Activated naive CD4-positive, alpha-beta T cell treated with anti-CD3 and anti-CD28 coated beads for 36 hours (primary cell): ENCODE measurements at regions not wholly inside any gene's neighbourhood (a gene's known extent, or its start where the extent isn't known, plus 50 kb on each side); places are given as distances from the start of the nearest gene placed in this dataset.

Source experiments
- CTCF ChIA-PET: fragments of 350-600 bp; sonication (Branson Sonifier 250); formaldehyde crosslinking; loops from one replicate; lab custom pipeline; 2021; ENCODE audit warnings: antibody characterized with exemption; lab: Charles Lee
- DNase-seq: peaks from one replicate; pipeline ENCODE4 v3.0.0-alpha.2; 2020
- H3K27ac Mint-ChIP-seq: one replicate; pipeline ENCODE4 v1.8.0; 2021; ENCODE audit warnings: mild to moderate bottlenecking, mixed read lengths
- H3K27me3 Mint-ChIP-seq: one replicate; pipeline ENCODE4 v1.8.0; 2021; ENCODE audit warnings: low read depth, mixed read lengths
- H3K36me3 Mint-ChIP-seq: one replicate; pipeline ENCODE4 v1.8.0; 2021; ENCODE audit warnings: low read depth, mixed read lengths
- H3K4me1 Mint-ChIP-seq: one replicate; pipeline ENCODE4 v1.8.0; 2021; ENCODE audit warnings: low read depth, mixed read lengths
- H3K4me3 Mint-ChIP-seq: one replicate; pipeline ENCODE4 v1.8.0; 2021; ENCODE audit warnings: mild to moderate bottlenecking, moderate library complexity, mixed read lengths
- H3K9me3 Mint-ChIP-seq: one replicate; pipeline ENCODE4 v1.8.0; 2021; ENCODE audit warnings: mixed read lengths
- intact Hi-C: fragments of 100-400 bp; cut with micrococcal nuclease; formaldehyde crosslinking; loops from one replicate; pipeline ENCODE4 v1.15.1; 2023

GRCh38 chr4:63894161-63894560 lies 515.1 kb downstream of the TECRL start:
- DNase-seq, result no peak
- Mint-ChIP-seq H3K4me3 (no peak overlapping the region), H3K9me3 (peaks cover 21% of the 10 kb centered on the region), H3K27me3 (no peaks in the 10 kb centered on the region), H3K36me3 (no peaks in the 10 kb centered on the region), H3K27ac (no peak overlapping the region), H3K4me1 (no peaks in the 10 kb centered on the region)
- intact Hi-C loops, result no loop called here
- CTCF ChIA-PET, result no interaction called here

- Mint-ChIP-seq H3K36me3 (no peaks in the 10 kb centered on the region), H3K9me3 (peaks cover 7% of the 10 kb centered on the region), H3K4me3 (no peak overlapping the region), H3K4me1 (no peaks in the 10 kb centered on the region), H3K27ac (no peak overlapping the region), H3K27me3 (no peaks in the 10 kb centered on the region)
- CTCF ChIA-PET, result no interaction called here
- intact Hi-C loops, result no loop called here
- DNase-seq, result no peak
These were observed 539.9 kb downstream of the TECRL start for GRCh38 chr4:63869370-63869769.

GRCh38 chr4:63851496-63851895 lies 557.8 kb downstream of the TECRL start:
- Mint-ChIP-seq H3K4me1 (no peaks in the 10 kb centered on the region), H3K36me3 (no peaks in the 10 kb centered on the region), H3K27me3 (no peaks in the 10 kb centered on the region), H3K27ac (no peak overlapping the region), H3K4me3 (no peak overlapping the region), H3K9me3 (peaks cover 3% of the 10 kb centered on the region)
- intact Hi-C loops, result loop anchor here (2.0 kb wide), 1 partner anchor 25 kb away; no protein-coding TSS in a partner anchor
- CTCF ChIA-PET, result no interaction called here
- no peak for DNase-seq

DNA sequence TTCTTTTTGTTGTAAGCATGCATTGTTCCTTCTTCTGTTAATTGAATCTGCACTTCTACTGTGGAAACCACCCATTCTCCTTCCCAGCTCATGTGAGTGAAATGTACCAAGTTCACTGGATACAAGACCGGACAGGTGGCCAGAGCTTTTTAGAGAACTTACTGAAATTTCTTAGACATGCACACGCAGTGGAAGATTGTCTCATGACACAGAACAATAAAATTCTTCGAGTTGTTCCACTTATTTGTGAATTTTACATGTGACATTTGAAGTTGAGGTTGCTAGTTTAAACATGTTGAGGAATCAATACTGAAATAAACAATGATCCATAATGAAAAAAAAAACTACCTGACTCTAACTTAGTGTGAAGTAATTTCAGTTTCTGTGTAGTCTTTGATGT lies 568.0 kb downstream of the TECRL start:
- H3K27ac Mint-ChIP-seq, result no peak overlapping the region
- no peaks in the 10 kb centered on the region for H3K27me3 Mint-ChIP-seq

DNA sequence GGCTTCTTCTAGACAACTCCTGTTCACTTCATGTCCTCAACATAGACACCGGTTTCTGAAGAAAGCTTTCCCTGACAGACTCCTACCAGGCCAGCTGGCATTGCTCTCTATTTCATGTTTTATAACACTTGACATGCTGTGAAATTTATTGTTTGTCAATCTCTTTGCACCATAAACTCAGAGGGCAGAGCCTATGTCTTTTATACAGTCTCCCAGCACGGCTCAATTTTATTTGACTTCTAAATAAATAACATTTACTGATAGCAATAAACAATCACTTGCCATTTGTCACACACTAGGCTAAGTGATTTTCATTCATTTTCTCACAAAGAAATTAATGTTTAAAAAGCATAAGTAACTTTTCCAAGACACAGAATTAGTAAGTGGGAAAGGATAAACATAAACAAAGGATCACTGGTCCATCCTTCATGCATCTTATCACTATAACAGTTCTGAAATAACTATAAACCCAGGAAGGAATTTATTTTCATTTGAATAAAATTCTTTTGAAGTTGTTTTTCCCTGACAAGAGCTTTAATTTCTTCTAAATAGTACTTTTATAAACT lies 577.6 kb downstream of the TECRL start:
- Mint-ChIP-seq H3K27me3 (no peaks in the 10 kb centered on the region), H3K36me3 (no peaks in the 10 kb centered on the region), H3K27ac (no peak overlapping the region), H3K9me3 (peaks cover 2% of the 10 kb centered on the region), H3K4me3 (no peak overlapping the region), H3K4me1 (no peaks in the 10 kb centered on the region)
- CTCF ChIA-PET, result interaction anchor here (0.7 kb wide), 1 partner anchor 895 kb away, joined by 5 read pairs; no protein-coding TSS in a partner anchor
- intact Hi-C loops, result no loop called here
- no peak for DNase-seq

More for the DNA sequence above, 568.0 kb downstream of the TECRL start:
- DNase-seq, result no peak
- Mint-ChIP-seq H3K9me3 (no peaks in the 10 kb centered on the region), H3K4me1 (no peaks in the 10 kb centered on the region), H3K36me3 (no peaks in the 10 kb centered on the region), H3K4me3 (no peak overlapping the region)
- intact Hi-C loops, result no loop called here
- CTCF ChIA-PET, result no interaction called here

GRCh38 chr4:63817196-63817865 lies 591.9 kb downstream of the TECRL start:
- intact Hi-C loops, result no loop called here
- H3K36me3 Mint-ChIP-seq, result no peaks in the 10 kb centered on the region
- no peak overlapping the region for H3K27ac Mint-ChIP-seq
- H3K4me1 Mint-ChIP-seq, result no peaks in the 10 kb centered on the region
- H3K9me3 Mint-ChIP-seq, result peaks cover 3% of the 10 kb centered on the region
- H3K4me3 Mint-ChIP-seq, result no peak overlapping the region
- no peaks in the 10 kb centered on the region for H3K27me3 Mint-ChIP-seq
- DNase-seq, result no peak
- CTCF ChIA-PET, result no interaction called here

DNA sequence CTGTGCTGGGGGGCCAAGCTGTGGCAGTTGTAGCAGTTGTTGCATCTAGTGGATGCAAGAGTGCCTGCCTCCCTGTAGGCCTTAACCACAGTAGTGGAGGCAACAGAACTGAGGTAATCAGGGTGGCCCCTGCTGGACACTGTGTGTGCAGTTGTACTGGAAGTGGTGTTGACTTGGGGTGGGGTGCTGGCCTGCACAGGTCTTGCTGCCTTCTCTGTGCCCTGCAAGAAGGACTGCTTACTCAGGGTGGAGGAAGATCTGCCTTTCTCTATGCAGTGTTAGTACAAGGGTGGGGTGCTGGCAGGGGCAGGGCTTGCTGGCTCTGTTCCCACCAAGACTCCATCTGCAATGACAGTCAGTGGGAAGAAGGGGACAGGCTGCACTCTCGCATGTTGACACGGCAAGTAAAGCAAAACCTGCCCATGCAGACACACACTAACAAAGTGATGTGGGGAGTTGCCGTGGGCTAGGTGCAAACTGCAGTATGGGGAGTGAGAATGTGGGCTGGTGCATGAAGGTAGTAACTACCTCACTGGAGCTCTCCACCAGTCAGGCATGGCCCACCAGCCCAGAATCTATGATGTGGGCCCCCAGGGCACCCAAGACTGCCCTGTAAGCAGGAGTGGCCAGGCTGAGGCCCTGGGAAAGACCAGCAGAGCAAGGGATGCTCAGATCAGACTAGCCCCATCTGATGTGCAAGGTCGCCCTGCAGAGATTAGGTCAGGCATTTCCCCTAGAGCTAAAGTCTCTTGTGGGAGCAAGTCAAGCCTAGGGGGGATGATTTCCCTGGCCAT lies 594.9 kb downstream of the TECRL start:
- Mint-ChIP-seq H3K36me3 (no peaks in the 10 kb centered on the region), H3K27me3 (no peaks in the 10 kb centered on the region), H3K27ac (no peak overlapping the region), H3K9me3 (peaks cover 7% of the 10 kb centered on the region), H3K4me1 (no peaks in the 10 kb centered on the region), H3K4me3 (no peak overlapping the region)
- DNase-seq, result no peak
- intact Hi-C loops, result no loop called here
- CTCF ChIA-PET, result no interaction called here

DNA sequence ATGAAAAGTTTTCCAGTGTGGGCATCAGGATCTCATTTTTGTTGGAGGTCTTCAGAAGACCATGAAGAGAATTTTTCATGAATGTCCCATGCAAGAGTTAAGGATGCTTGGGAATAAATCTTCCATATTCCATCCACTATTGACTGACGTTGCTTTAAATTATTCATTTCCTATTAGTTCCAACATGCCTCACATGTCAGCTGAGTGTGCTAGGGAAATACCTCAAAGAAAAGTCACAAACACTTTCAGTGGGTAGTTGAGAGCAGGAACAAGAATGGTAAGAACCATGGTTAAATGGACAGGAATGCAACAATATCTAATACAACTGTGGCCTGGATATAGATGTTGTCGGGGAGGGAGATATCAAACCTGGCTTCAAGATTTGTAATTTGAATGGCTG lies 610.1 kb downstream of the TECRL start:
- intact Hi-C loops, result no loop called here
- H3K36me3 Mint-ChIP-seq, result no peaks in the 10 kb centered on the region
- no peaks in the 10 kb centered on the region for H3K4me1 Mint-ChIP-seq
- H3K27ac Mint-ChIP-seq, result no peak overlapping the region
- CTCF ChIA-PET, result no interaction called here
- H3K9me3 Mint-ChIP-seq, result peaks cover 3% of the 10 kb centered on the region
- DNase-seq, result no peak
- H3K4me3 Mint-ChIP-seq, result no peak overlapping the region
- H3K27me3 Mint-ChIP-seq, result no peaks in the 10 kb centered on the region

DNA sequence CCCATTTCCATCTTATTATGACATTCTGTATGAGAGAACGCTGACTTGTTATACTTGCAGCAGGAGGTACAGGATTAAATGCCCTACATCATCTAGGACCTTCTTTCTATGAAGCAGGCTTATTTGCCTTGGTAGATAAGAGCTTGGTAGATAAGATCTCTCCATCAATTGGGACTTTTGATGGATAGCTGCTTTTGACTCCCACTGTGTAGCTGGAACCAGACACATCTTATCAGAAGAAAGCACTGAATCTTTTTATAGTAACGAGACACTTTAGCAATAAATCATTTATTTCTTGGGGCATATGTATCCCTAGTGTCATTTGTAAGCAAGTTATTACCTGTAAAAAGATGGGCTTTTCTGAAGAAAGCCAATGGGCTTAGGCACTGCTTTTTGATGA lies 613.9 kb downstream of the TECRL start:
- Mint-ChIP-seq H3K36me3 (no peaks in the 10 kb centered on the region), H3K27me3 (no peaks in the 10 kb centered on the region), H3K9me3 (peaks cover 6% of the 10 kb centered on the region), H3K4me3 (no peak overlapping the region), H3K4me1 (no peaks in the 10 kb centered on the region), H3K27ac (no peak overlapping the region)
- intact Hi-C loops, result no loop called here
- CTCF ChIA-PET, result no interaction called here
- DNase-seq, result no peak

DNA sequence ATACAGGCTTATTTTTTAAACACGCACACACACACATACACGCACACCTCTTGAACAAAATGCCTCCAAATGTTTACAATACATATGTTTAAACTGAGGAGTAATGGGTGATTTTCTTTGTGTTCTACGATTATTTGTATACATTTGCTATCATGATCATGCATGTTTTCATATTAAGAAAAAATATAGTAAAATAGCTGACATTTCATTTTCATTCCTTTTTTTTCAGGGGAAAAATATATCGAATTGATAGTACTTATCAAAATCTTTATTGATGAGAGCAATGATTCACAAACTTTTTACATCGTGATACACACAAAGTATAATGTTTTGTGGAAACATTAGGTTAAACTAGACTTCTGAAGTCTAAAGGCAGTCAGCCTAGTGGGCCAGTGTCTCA lies 618.9 kb downstream of the TECRL start:
- no peak overlapping the region for H3K4me3 Mint-ChIP-seq
- peaks cover 7% of the 10 kb centered on the region for H3K9me3 Mint-ChIP-seq
- intact Hi-C loops, result no loop called here
- no peak for DNase-seq
- CTCF ChIA-PET, result no interaction called here
- H3K36me3 Mint-ChIP-seq, result no peaks in the 10 kb centered on the region
- no peaks in the 10 kb centered on the region for H3K4me1 Mint-ChIP-seq
- no peak overlapping the region for H3K27ac Mint-ChIP-seq
- H3K27me3 Mint-ChIP-seq, result no peaks in the 10 kb centered on the region

DNA sequence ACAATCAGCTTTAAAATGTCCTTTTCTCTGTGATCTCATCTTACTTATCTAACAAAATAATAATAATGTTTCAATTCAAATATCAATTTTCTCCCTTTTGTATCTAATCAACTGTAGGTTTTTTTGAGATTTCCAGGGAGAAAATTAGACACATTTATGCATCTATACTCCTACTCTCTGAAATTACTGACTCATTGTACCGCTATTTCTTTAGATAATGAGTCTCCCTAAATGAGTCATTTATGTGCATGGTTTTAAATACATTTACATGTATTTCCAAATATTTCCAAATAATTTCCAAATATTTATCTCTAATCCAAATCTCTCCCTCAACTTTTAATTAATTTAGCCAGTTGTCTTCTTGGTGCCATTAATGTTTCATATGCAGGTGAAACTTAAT lies 621.0 kb downstream of the TECRL start:
- H3K36me3 Mint-ChIP-seq, result no peaks in the 10 kb centered on the region
- H3K4me1 Mint-ChIP-seq, result no peaks in the 10 kb centered on the region
- H3K27ac Mint-ChIP-seq, result no peak overlapping the region
- no peak overlapping the region for H3K4me3 Mint-ChIP-seq
- no peaks in the 10 kb centered on the region for H3K27me3 Mint-ChIP-seq
- H3K9me3 Mint-ChIP-seq, result peaks cover 7% of the 10 kb centered on the region
- CTCF ChIA-PET, result no interaction called here
- intact Hi-C loops, result no loop called here
- no peak for DNase-seq

- Mint-ChIP-seq H3K4me1 (no peaks in the 10 kb centered on the region), H3K4me3 (no peak overlapping the region), H3K27ac (no peak overlapping the region), H3K9me3 (peaks cover 7% of the 10 kb centered on the region), H3K27me3 (no peaks in the 10 kb centered on the region), H3K36me3 (no peaks in the 10 kb centered on the region)
- no peak for DNase-seq
- CTCF ChIA-PET, result no interaction called here
- intact Hi-C loops, result no loop called here
These were observed 621.9 kb downstream of the TECRL start for GRCh38 chr4:63787326-63787725.

- Mint-ChIP-seq H3K27me3 (no peaks in the 10 kb centered on the region), H3K36me3 (no peaks in the 10 kb centered on the region), H3K4me3 (no peak overlapping the region), H3K4me1 (no peaks in the 10 kb centered on the region), H3K9me3 (peaks cover 3% of the 10 kb centered on the region), H3K27ac (no peak overlapping the region)
- intact Hi-C loops, result no loop called here
- no peak for DNase-seq
- CTCF ChIA-PET, result no interaction called here
These were observed 623.1 kb downstream of the TECRL start for GRCh38 chr4:63786171-63786570.
